K562 (cell line): ENCODE measurements at regions not wholly inside any gene's neighbourhood (a gene's known extent, or its start where the extent isn't known, plus 50 kb on each side); places are given as distances from the start of the nearest gene placed in this dataset.

Source experiments
- CREBBP ChIP-seq: IDR thresholded peaks from one replicate; pipeline ENCODE4 v1.6.1; 2012; ENCODE audit warnings: low read depth, mild to moderate bottlenecking, control low read depth, inconsistent platforms, low read length
- CTCF ChIP-seq, 3 experiments: IDR thresholded peaks in 2 of 3; conservative IDR thresholded peaks in 1 of 3; 2 replicates each; pipeline ENCODE4 v1.5.1; 2011 to 2012; ENCODE audit warnings: low read length in 3 of 3, mild to moderate bottlenecking in 3 of 3, control low read depth in 2 of 3, improper control_type of control experiment in 1 of 3, inconsistent platforms in 1 of 3, low read depth in 1 of 3, mixed read lengths in 1 of 3, moderate library complexity in 1 of 3; ENCODE audit not compliant: insufficient read depth in 2 of 3
- FOXJ3 ChIP-seq: sonication (generic); formaldehyde crosslinking; IDR thresholded peaks from 2 replicates; pipeline ENCODE4 v1.4.0; 2020; ENCODE audit warnings: mild to moderate bottlenecking, missing genetic modification reagents
- GABPA ChIP-seq: fragments of 200-800 bp; sonication (Bioruptor generic); conservative IDR thresholded peaks from 2 replicates; pipeline ENCODE4 v1.6.1; 2016; ENCODE audit warnings: low read depth, missing genetic modification characterization, missing compliant biosample characterization
- HBP1 ChIP-seq: fragments of 450-650 bp; formaldehyde crosslinking; IDR thresholded peaks from 2 replicates; pipeline ENCODE4 v1.4.0; 2022; ENCODE audit warnings: missing genetic modification characterization
- MEIS2 ChIP-seq: fragments of 450-650 bp; IDR thresholded peaks from 2 replicates; pipeline ENCODE4 v1.6.1; 2014; ENCODE audit warnings: mild to moderate bottlenecking; ENCODE audit not compliant: partially characterized antibody
- NUFIP1 ChIP-seq: fragments of 450-650 bp; IDR thresholded peaks from 2 replicates; pipeline ENCODE4 v1.6.1; 2018; ENCODE audit not compliant: partially characterized antibody
- ZNF324 ChIP-seq: fragments of 250-450 bp; sonication (Bioruptor Pico); IDR thresholded peaks from 2 replicates; pipeline ENCODE4 v1.4.0; 2020; ENCODE audit warnings: mild to moderate bottlenecking

GRCh38 chr16:65827231-65827630 is 539.3 kb upstream of the CDH5 start:
- TF ChIP-seq CREBBP (no peak), MEIS2 (no peak), HBP1 (CRISPR knock-in tag) (no peak), FOXJ3 (CRISPR knock-in tag) (no peak), ZNF324 (no peak), GABPA (tag) (no peak), NUFIP1 (no peak), CTCF (IDR thresholded peaks at IDR 0.05 in 2 of 3, conservative IDR thresholded peaks at IDR 0.05 in 1 of 3; ENCODE audit: insufficient read depth in 2 of 3, low read depth in 1 of 3, low read length in 3 of 3) (no peak)
